Neuron (in vitro differentiated cells): ENCODE measurements at regions not wholly inside any gene's neighbourhood (a gene's known extent, or its start where the extent isn't known, plus 50 kb on each side); places are given as distances from the start of the nearest gene placed in this dataset.

ENCODE experiments used
- H2AFZ ChIP-seq: one replicate; pipeline ENCODE4 v1.6.1; 2013; ENCODE audit warnings: low read depth, mild to moderate bottlenecking, inconsistent platforms, low read length, moderate library complexity
- H3K27me3 ChIP-seq: one replicate; pipeline ENCODE4 v1.6.1; 2013; ENCODE audit warnings: low read length; ENCODE audit not compliant: insufficient read depth
- H3K36me3 ChIP-seq: one replicate; pipeline ENCODE4 v1.6.1; 2013; ENCODE audit warnings: low read length; ENCODE audit not compliant: insufficient read depth
- H3K4me1 ChIP-seq: one replicate; pipeline ENCODE4 v1.6.1; 2013; ENCODE audit warnings: low read length; ENCODE audit not compliant: insufficient read depth
- H3K4me3 ChIP-seq: 2 replicates; pipeline ENCODE4 v1.5.1; 2013; ENCODE audit warnings: mild to moderate bottlenecking, low read length, moderate library complexity
- H3K9me3 ChIP-seq: one replicate; pipeline ENCODE4 v1.6.1; 2013; ENCODE audit warnings: low read length

GRCh38 chr9:113657765-113658544 is 194.4 kb downstream of the RGS3 start:
- Histone ChIP-seq H3K27me3 (peaks cover 2% of the 10 kb centered on the region), H3K9me3 (no peaks in the 10 kb centered on the region), H3K4me1 (no peaks in the 10 kb centered on the region), H3K4me3 (no peak overlapping the region), H2AFZ (no peak overlapping the region), H3K36me3 (no peaks in the 10 kb centered on the region)

- Histone ChIP-seq H3K27me3 (peaks cover 2% of the 10 kb centered on the region), H3K36me3 (no peaks in the 10 kb centered on the region), H3K4me3 (no peak overlapping the region), H2AFZ (no peak overlapping the region), H3K9me3 (no peaks in the 10 kb centered on the region), H3K4me1 (no peaks in the 10 kb centered on the region)
Observed at GRCh38 chr9:113658545-113658895, 195.0 kb downstream of the RGS3 start.

- no peaks in the 10 kb centered on the region for H3K36me3 ChIP-seq
- H3K27me3 ChIP-seq = peaks cover 2% of the 10 kb centered on the region
- H3K9me3 ChIP-seq = no peaks in the 10 kb centered on the region
- H2AFZ ChIP-seq = no peak overlapping the region
- H3K4me1 ChIP-seq = no peaks in the 10 kb centered on the region
- no peak overlapping the region for H3K4me3 ChIP-seq
Observed at GRCh38 chr9:113659039-113659438, 195.5 kb downstream of the RGS3 start.

- Histone ChIP-seq H3K9me3 (no peaks in the 10 kb centered on the region), H3K4me1 (no peaks in the 10 kb centered on the region), H3K27me3 (peaks cover 2% of the 10 kb centered on the region), H2AFZ (no peak overlapping the region), H3K36me3 (no peaks in the 10 kb centered on the region), H3K4me3 (no peak overlapping the region)
Observed at GRCh38 chr9:113659740-113660139, 196.2 kb downstream of the RGS3 start.

GRCh38 chr9:113660196-113660595 is 196.7 kb downstream of the RGS3 start:
- no peaks in the 10 kb centered on the region for H3K9me3 ChIP-seq
- H2AFZ ChIP-seq = no peak overlapping the region
- H3K36me3 ChIP-seq = no peaks in the 10 kb centered on the region
- no peak overlapping the region for H3K4me3 ChIP-seq
- no peaks in the 10 kb centered on the region for H3K4me1 ChIP-seq
- peaks cover 2% of the 10 kb centered on the region for H3K27me3 ChIP-seq

GRCh38 chr9:113661074-113661473 is 197.5 kb downstream of the RGS3 start:
- no peak overlapping the region for H2AFZ ChIP-seq
- H3K9me3 ChIP-seq = no peaks in the 10 kb centered on the region
- no peaks in the 10 kb centered on the region for H3K4me1 ChIP-seq
- no peak overlapping the region for H3K4me3 ChIP-seq
- no peaks in the 10 kb centered on the region for H3K36me3 ChIP-seq
- peaks cover 2% of the 10 kb centered on the region for H3K27me3 ChIP-seq

GRCh38 chr9:113664181-113664875 is 200.8 kb downstream of the RGS3 start:
- no peak overlapping the region for H3K4me3 ChIP-seq
- H3K36me3 ChIP-seq = no peaks in the 10 kb centered on the region
- H2AFZ ChIP-seq = no peak overlapping the region
- peaks cover 2% of the 10 kb centered on the region for H3K27me3 ChIP-seq
- H3K9me3 ChIP-seq = no peaks in the 10 kb centered on the region
- H3K4me1 ChIP-seq = no peaks in the 10 kb centered on the region

- Histone ChIP-seq H2AFZ (no peak overlapping the region), H3K36me3 (no peaks in the 10 kb centered on the region), H3K4me3 (no peak overlapping the region), H3K4me1 (no peaks in the 10 kb centered on the region), H3K9me3 (no peaks in the 10 kb centered on the region), H3K27me3 (no peaks in the 10 kb centered on the region)
Observed at GRCh38 chr9:113665064-113665463, 201.5 kb downstream of the RGS3 start.

- H2AFZ ChIP-seq = no peak overlapping the region
- no peak overlapping the region for H3K4me3 ChIP-seq
- H3K9me3 ChIP-seq = no peaks in the 10 kb centered on the region
- H3K36me3 ChIP-seq = no peaks in the 10 kb centered on the region
- no peaks in the 10 kb centered on the region for H3K4me1 ChIP-seq
- no peaks in the 10 kb centered on the region for H3K27me3 ChIP-seq
Observed at GRCh38 chr9:113665756-113666155, 202.2 kb downstream of the RGS3 start.

GRCh38 chr9:113668061-113668460 is 204.5 kb downstream of the RGS3 start:
- Histone ChIP-seq H3K4me3 (no peak overlapping the region), H3K36me3 (no peaks in the 10 kb centered on the region), H3K27me3 (no peaks in the 10 kb centered on the region), H2AFZ (no peak overlapping the region), H3K4me1 (no peaks in the 10 kb centered on the region), H3K9me3 (no peaks in the 10 kb centered on the region)

GRCh38 chr9:113669522-113670115 is 206.1 kb downstream of the RGS3 start:
- Histone ChIP-seq H2AFZ (no peak overlapping the region), H3K9me3 (no peaks in the 10 kb centered on the region), H3K4me3 (no peak overlapping the region), H3K27me3 (no peaks in the 10 kb centered on the region), H3K36me3 (no peaks in the 10 kb centered on the region), H3K4me1 (peaks cover 5% of the 10 kb centered on the region)

GRCh38 chr9:113673726-113674125 is 202.4 kb upstream of the ZNF618 start:
- no peaks in the 10 kb centered on the region for H3K9me3 ChIP-seq
- no peak overlapping the region for H3K4me3 ChIP-seq
- no peak overlapping the region for H2AFZ ChIP-seq
- no peaks in the 10 kb centered on the region for H3K27me3 ChIP-seq
- H3K4me1 ChIP-seq = peaks cover 5% of the 10 kb centered on the region
- H3K36me3 ChIP-seq = no peaks in the 10 kb centered on the region

- no peak overlapping the region for H2AFZ ChIP-seq
- no peaks in the 10 kb centered on the region for H3K36me3 ChIP-seq
- H3K4me1 ChIP-seq = peaks cover 5% of the 10 kb centered on the region
- H3K27me3 ChIP-seq = no peaks in the 10 kb centered on the region
- no peaks in the 10 kb centered on the region for H3K9me3 ChIP-seq
- H3K4me3 ChIP-seq = no peak overlapping the region
Observed at GRCh38 chr9:113674436-113674835, 201.7 kb upstream of the ZNF618 start.
